RKO (cell line): ENCODE measurements at regions not wholly inside any gene's neighbourhood (a gene's known extent, or its start where the extent isn't known, plus 50 kb on each side); places are given as distances from the start of the nearest gene placed in this dataset.
A peak's percentile ranks its signal among the peaks of the same experiment; 100 is the strongest.

Experiments
- DNase-seq: peaks from one replicate; pipeline ENCODE4 v3.0.0-alpha.2; 2016; ENCODE audit warnings: low spot score

DNA sequence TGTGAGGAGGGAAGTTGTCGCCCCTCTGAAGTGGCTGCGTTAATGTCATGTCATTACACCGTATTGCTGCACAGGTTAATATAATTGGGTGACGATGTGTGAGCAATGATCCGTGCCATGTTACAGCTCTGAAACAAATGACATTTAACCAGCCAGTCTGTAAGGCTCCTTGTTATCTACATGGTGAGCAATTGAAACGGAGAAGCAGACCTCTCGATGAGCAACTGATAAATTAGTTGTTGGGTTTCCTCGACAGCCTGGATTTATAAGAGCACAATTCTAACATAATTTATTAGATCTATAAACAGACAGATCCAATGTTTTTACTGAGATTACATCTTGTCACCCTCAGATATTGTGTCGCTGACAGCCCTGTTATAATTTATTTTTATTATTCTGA, 49.9 kb upstream of the MAFB start:
- DNase-seq = no peak

- DNase-seq = no peak
These were observed 50.8 kb upstream of the MAFB start for GRCh38 chr20:40739841-40740240.

DNA sequence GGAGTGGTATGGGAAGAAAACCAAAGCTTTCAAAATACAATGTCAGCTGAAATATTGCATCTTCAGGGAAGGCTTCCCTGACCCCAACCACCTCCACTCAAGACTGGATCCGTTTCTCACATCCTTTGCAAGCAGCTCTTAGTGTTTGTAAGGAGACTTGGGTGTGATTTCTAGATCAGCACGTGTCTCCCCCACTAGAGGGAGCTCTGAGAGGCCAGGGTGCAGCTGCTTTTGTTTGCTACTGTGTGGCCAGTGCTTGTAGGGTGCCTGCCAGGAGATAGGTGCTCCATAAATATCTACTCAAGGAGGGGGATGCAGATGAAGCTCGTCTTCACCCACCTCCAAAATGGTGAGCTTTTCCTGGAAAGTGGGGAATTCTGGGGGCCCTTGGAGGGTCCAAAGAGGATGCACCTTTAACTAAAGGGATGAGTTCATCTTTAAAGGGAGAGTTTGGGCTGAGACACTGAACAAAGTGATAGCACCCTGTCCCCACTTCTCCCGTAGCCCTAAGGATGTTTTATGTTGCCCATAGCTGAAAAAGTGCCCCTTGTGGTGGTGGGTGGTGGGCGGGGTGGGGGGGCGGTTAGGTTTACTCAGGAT, 52.6 kb upstream of the MAFB start:
- DNase-seq = peak; percentile 56

DNA sequence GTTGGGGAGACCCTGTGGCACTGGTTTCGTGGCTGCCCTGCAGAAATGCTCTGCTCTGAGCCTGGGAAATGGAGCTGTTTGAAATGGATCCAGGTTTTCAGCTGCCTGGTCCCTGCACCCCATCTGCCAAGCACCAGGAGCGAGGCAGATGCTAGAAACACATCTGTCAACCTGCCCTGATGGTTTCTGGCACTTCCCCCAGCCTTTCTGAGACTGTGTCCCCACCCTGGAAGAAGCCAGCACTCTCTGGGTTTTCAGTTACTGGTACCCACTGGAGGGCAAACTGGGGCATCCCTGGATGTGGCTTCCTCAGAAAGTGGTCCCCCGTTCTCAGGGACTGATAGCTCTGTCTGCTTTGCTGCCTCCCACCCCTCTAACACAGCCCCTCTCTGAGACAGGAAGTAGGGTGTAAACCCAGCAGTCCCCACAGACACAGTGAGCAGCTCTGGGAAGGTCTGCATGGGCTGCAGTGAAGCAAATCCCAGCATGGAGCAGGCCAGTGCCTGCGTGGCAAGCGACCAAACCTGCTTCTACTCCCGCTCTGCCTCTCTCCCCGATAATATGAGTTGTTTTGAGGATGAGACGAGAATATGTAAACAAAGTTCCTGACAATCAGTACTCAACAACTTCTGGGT, 54.2 kb upstream of the MAFB start:
- no peak for DNase-seq

DNA sequence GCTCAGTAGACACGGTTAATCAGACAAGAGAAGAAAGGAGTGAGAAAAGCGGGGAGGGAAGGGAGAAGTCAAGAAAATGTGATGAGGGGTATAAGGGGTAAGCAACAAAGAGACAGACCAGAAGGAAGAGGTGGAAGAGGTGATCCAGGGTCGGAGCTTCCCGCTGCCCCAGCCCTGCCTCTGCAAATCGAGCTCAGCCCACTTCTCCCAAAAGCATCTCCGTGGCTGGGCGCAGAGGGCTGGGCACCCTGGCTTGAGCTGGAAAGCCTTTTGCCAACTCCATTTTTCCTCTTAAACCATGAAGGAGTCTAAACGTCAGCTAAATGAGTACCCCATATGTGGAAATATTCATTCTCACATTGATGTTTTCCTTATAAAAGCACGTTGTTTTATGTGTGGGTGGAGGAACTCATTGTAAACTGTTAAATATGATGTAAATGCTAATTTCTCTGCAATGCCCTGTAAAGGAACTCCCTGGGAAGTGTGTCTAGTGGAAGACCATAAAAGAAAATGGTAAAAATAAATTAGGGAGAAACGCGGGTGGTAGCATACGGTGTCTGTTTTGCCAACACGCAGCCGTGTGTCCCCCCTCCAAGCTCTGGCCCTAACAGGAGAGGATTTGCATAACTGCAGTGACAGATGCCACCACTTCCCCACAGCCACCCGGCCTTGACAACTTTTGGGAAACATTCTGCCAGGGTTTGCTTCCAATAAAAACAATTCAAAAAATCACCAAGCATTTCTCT, 55.2 kb upstream of the MAFB start:
- no peak for DNase-seq

DNA sequence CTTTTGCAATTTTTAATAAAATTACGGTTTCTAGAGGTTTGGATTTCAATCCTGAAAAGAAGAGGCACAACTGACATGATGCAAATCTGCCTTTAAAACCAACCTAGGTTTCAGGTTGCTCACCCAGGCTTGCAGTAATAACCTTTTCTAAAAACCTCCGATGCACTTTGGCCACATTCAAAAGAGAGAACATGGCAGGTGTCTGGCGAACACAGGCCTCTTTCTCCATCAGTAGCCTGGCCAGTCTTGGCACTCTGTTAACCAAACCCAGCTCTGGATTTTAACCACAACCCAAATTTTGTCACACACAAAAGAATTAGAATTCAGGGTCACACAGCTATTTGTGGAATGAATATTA, 55.8 kb upstream of the MAFB start:
- no peak for DNase-seq

- DNase-seq = no peak
These were observed 57.2 kb upstream of the MAFB start for GRCh38 chr20:40746251-40746650.

GRCh38 chr20:40748182-40748581, 59.1 kb upstream of the MAFB start:
- no peak for DNase-seq

GRCh38 chr20:40749985-40750506, 61.0 kb upstream of the MAFB start:
- DNase-seq = no peak

GRCh38 chr20:40750541-40751035, 61.6 kb upstream of the MAFB start:
- no peak for DNase-seq

DNA sequence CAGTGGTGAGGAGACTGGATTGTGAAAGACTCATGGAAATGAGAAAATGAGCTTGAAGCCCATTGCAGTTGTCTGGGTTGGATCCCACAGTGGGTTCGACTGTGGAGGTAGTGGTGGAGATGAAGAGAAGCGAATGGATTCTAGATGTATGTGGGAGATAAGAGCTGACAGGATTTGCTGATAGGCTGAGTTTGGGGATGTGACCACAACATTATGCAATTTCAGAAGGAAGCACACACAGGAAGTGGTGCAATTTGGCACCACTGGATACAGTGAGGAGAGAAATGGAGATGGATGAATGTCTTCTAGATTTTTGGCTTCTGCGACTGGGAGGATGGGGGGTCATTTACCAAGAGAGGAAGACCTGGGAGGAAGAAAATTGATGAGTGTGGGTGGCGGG, 64.4 kb upstream of the MAFB start:
- DNase-seq = no peak

DNA sequence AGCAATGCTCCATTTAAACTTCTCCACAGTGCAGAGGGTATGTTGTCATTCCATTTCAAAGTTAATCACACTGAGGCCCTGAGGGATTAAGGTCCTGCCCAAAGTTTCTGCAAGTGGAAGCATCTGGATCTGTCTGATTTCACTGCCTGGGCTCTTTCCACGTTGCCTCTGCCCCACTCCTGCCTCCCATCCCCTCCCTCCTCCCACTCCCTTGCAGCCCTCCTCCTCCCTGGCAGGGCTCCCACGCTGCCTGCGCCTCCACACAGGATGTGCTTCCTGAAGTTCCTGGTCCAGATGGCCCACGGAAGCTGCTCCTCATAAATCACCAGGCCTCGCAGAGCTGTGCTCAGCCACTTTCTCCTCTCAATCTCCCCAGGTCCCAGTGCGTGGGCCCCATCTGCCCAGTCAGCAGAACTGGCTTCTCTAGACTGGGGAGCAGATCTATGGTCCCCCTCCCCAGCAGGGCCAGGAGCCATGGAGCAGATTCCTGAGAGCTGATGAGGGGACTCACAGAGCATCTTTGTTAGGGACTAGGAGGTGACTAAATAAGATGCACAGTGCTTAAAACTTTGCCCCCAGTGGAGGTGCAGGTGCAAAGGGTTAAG, 65.4 kb upstream of the MAFB start:
- DNase-seq = no peak

- DNase-seq = no peak
These were observed 68.1 kb upstream of the MAFB start for GRCh38 chr20:40757087-40757486.

GRCh38 chr20:40758790-40759189, 69.8 kb upstream of the MAFB start:
- no peak for DNase-seq

DNA sequence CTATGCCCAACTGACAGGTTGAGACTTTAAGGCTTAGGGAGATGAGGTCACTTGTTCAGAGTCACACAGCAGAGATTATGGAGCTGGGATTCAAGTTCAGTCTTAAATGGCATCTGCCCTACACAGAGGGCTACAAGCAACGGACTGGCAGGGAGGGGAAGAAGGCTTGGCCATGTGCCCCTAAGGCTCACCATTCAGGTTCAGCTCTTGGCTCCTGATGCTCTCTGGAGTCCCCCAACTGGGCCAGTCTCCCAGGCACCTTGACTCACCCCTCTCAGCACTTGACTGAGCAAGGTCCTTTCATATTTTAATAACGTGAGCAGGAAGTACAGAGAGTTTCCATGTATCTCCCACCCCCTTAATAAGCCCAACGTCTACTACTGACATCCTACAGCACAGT, 71.4 kb upstream of the MAFB start:
- DNase-seq = no peak

GRCh38 chr20:40763646-40764295, 74.7 kb upstream of the MAFB start:
- DNase-seq = no peak

GRCh38 chr20:40765814-40766480, 76.9 kb upstream of the MAFB start:
- DNase-seq = no peak

GRCh38 chr20:40766790-40767614, 78.0 kb upstream of the MAFB start:
- DNase-seq = no peak

DNA sequence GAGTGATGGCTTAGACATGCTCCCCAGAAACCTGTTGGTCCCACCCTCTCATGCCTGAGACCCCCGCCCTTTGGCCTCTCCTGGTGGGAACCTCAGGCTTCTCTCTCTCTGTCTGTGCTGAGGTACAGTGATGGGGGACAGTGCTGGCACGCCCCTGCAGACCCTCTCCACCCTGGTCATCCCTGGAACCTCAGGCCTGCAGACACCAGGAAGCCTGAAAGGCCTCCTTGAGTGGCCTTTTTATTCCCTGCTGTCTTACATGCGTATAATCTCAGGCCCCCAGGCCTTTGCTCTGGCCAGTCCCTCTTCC, 78.5 kb upstream of the MAFB start:
- no peak for DNase-seq

DNA sequence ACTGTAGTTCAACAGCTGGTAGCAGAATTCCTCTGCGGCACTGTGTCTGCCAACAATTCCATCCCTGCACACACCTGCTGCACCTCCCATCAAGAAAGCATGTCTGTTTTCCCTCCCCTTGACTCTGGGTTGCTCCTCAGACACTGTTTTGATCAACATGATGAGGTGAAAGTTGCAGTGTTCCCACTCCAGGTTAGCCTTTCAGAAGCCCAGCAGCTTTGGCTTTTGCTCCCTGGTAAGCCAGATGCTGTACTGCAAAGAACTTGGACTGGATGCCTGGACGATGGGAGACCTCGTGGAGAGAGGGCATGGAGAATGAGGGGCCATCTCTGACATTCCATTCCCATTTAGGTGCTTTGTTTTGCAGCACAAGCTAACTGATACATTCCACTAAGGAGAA, 79.1 kb upstream of the MAFB start:
- no peak for DNase-seq

- no peak for DNase-seq
These were observed 80.7 kb upstream of the MAFB start for GRCh38 chr20:40769677-40770285.
